Ishikawa (cell line): ENCODE measurements at regions not wholly inside any gene's neighbourhood (a gene's known extent, or its start where the extent isn't known, plus 50 kb on each side); places are given as distances from the start of the nearest gene placed in this dataset.

Experiments
- CEBPB ChIP-seq: IDR thresholded peaks from 2 replicates; pipeline ENCODE4 v1.6.1; 2012
- CREB1 ChIP-seq: IDR thresholded peaks from 2 replicates; pipeline ENCODE4 v1.6.1; 2012; ENCODE audit warnings: low read depth
- EGR1 ChIP-seq: IDR thresholded peaks from 2 replicates; pipeline ENCODE4 v1.6.1; 2012
- EP300 ChIP-seq: IDR thresholded peaks from 2 replicates; pipeline ENCODE4 v1.6.1; 2012; ENCODE audit warnings: borderline replicate concordance
- FOXM1 ChIP-seq: IDR thresholded peaks from 2 replicates; pipeline ENCODE4 v1.6.1; 2012; ENCODE audit warnings: low read depth, borderline replicate concordance
- NFIC ChIP-seq: IDR thresholded peaks from 2 replicates; pipeline ENCODE4 v1.6.1; 2012
- RAD21 ChIP-seq: IDR thresholded peaks from 2 replicates; pipeline ENCODE4 v1.6.1; 2012; ENCODE audit warnings: low read depth
- TAF1 ChIP-seq: IDR thresholded peaks from 2 replicates; pipeline ENCODE4 v1.6.1; 2012; ENCODE audit warnings: low read depth, mild to moderate bottlenecking
- TCF12 ChIP-seq: IDR thresholded peaks from 2 replicates; pipeline ENCODE4 v1.6.1; 2012; ENCODE audit warnings: low read depth
- TEAD4 ChIP-seq: IDR thresholded peaks from 2 replicates; pipeline ENCODE4 v1.6.1; 2012
- YY1 ChIP-seq: IDR thresholded peaks from 2 replicates; pipeline ENCODE4 v1.6.1; 2012; ENCODE audit warnings: low read depth
- ZBTB7A ChIP-seq: IDR thresholded peaks from 2 replicates; pipeline ENCODE4 v1.6.1; 2012; ENCODE audit warnings: low read depth
- TF ChIP-seq, protein P1 (sequence below): IDR thresholded peaks from 2 replicates; pipeline ENCODE4 v1.6.1; 2012
- TF ChIP-seq, protein P2 (sequence below): IDR thresholded peaks from 2 replicates; pipeline ENCODE4 v1.6.1; 2012; ENCODE audit warnings: low read depth, mild to moderate bottlenecking
- TF ChIP-seq, protein P3 (sequence below): IDR thresholded peaks from 2 replicates; pipeline ENCODE4 v1.6.1; 2012

DNA sequence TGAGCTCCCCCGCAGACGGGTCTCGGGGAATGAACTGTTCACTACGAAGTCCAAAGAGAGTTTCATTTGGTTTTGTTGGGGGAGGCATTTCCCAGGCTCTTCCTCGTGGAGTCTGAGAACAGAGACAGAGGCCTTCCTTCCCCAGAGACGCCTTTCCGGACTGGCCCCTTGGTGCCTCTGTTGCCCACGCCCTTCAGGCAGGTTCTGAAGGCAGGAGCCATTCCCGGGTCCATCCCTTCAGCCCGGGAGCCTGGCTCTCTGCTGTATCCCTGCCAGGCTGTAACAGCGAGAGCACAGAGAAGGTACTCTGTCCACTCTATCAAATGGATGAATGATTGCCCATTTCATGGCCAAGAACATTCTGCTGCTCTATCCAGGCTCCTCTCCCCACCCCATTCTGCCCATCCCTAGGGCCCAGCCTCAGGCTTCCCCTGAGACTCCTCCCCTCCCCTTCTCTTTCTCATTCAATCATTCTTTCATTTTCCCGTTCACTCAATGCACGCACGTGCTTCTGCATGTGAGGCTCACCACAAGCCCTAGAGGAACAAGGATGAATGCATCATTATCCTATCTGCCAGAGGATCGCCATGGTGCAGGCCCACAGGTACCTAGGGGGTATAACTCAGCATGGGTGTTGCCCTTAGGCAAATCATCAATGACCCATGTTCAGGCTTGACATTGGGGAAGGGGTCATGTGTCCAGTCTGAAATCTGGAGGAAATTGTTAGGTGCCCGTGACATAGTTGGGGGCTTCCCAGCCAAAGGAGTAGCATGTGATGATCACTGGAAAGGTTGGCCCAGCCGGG lies 298.6 kb downstream of the ZNF536 start:
- TF ChIP-seq, protein P1, sequence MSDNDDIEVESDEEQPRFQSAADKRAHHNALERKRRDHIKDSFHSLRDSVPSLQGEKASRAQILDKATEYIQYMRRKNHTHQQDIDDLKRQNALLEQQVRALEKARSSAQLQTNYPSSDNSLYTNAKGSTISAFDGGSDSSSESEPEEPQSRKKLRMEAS = no peak
- TF ChIP-seq CREB1 (no peak), TAF1 (no peak), CEBPB (no peak), TCF12 (no peak), EP300 (no peak), EGR1 (no peak), ZBTB7A (no peak), FOXM1 (no peak), NFIC (no peak), TEAD4 (no peak), YY1 (no peak), RAD21 (no peak)
- TF ChIP-seq, protein P2, sequence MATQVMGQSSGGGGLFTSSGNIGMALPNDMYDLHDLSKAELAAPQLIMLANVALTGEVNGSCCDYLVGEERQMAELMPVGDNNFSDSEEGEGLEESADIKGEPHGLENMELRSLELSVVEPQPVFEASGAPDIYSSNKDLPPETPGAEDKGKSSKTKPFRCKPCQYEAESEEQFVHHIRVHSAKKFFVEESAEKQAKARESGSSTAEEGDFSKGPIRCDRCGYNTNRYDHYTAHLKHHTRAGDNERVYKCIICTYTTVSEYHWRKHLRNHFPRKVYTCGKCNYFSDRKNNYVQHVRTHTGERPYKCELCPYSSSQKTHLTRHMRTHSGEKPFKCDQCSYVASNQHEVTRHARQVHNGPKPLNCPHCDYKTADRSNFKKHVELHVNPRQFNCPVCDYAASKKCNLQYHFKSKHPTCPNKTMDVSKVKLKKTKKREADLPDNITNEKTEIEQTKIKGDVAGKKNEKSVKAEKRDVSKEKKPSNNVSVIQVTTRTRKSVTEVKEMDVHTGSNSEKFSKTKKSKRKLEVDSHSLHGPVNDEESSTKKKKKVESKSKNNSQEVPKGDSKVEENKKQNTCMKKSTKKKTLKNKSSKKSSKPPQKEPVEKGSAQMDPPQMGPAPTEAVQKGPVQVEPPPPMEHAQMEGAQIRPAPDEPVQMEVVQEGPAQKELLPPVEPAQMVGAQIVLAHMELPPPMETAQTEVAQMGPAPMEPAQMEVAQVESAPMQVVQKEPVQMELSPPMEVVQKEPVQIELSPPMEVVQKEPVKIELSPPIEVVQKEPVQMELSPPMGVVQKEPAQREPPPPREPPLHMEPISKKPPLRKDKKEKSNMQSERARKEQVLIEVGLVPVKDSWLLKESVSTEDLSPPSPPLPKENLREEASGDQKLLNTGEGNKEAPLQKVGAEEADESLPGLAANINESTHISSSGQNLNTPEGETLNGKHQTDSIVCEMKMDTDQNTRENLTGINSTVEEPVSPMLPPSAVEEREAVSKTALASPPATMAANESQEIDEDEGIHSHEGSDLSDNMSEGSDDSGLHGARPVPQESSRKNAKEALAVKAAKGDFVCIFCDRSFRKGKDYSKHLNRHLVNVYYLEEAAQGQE = no peak
- TF ChIP-seq, protein P3, sequence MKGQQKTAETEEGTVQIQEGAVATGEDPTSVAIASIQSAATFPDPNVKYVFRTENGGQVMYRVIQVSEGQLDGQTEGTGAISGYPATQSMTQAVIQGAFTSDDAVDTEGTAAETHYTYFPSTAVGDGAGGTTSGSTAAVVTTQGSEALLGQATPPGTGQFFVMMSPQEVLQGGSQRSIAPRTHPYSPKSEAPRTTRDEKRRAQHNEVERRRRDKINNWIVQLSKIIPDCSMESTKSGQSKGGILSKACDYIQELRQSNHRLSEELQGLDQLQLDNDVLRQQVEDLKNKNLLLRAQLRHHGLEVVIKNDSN = no peak

DNA sequence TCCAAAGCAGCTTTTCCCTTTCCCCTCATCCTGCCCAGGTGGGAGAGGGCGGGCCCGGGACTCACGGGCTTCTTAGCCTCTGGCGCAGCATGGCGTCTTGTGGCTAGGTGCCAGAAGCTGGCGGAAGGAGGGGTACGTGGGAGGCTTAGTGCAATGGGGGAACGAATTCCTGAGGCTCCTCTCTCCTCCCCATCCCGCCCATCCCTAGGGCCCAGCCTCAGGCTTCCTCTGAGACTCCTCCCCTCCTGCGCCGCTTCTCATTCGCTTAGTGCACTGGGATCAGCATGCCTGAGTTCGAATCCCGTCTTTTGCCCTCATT lies 297.8 kb downstream of the ZNF536 start:
- TF ChIP-seq FOXM1 = no peak
- no peak for TF ChIP-seq RAD21
- TF ChIP-seq, protein P2 = no peak
- no peak for TF ChIP-seq NFIC
- TF ChIP-seq TAF1 = no peak
- no peak for TF ChIP-seq YY1
- TF ChIP-seq, protein P1 = no peak
- no peak for TF ChIP-seq EGR1
- TF ChIP-seq, protein P3 = no peak
- no peak for TF ChIP-seq TEAD4
- TF ChIP-seq CEBPB = no peak
- TF ChIP-seq EP300 = no peak

DNA sequence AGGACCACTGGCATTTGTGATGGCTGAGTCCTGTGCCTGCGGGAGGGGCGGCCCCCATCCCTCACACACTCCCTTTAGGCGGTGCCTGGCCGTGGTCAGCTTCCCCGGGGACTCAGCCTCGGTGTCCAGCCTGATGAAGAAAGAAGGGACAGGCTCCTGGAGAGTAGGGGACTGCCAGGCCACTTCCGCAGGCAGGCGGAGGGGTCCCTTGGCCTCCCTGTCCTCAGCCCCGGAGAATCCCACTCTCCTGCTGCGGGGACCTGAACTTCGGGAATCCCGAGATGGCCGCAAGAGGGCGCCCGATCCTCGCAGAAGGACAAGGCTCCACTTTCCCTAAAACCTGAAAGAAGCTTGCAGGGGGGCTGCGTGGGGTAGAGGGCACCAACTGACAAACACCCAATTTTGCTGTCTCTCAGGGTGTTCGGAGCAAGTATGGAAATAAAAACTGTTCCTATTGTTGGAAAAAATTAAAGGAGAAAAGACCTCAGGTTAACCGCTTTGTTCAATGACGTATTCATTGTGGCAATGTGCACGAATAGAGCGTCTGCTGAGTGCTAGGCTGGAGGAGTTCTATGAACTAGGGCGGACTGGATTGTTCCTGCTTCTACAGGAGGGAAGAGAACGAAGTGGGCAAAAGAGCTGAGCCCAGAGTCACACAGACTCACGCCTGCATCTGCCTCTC lies 297.3 kb downstream of the ZNF536 start:
- TF ChIP-seq RAD21 (peak; percentile 54), TCF12 (no peak), TEAD4 (no peak)

DNA sequence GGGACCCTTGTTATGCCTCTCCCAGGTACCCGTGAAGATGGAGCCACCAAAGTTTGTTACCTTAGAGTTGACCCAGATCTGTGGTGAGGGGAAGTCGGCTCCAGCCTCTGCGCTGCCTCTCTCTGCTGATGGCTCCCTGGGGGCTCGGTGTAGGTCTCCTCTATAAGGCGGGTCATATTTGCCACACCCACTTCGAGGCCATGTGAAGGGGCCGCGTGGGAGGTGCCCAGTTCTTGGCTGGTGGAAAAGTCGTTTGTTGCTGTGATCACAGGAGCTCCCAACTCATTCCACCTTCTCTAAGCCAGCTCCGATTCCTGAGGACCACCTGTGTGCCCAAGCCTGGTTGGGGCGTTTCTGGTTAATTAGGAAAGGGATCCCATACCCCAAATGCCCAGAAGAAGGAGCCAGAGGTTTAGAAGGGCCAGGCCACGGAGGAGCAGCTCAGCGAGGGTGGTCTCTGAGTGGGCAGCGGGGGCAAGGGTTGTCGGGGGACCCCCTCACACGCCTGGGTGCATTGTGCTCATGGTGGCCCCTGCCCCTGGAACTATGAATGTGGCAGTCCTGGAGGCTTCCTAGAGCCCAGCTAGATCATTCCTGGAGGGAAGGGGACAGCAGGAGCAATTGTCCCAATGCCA lies 296.5 kb downstream of the ZNF536 start:
- TF ChIP-seq, protein P3 = no peak
- TF ChIP-seq FOXM1 (no peak), NFIC (no peak), YY1 (no peak), EGR1 (no peak), RAD21 (no peak), EP300 (no peak), TEAD4 (no peak), CEBPB (no peak), ZBTB7A (no peak), CREB1 (no peak)
- TF ChIP-seq, protein P2 = no peak
- TF ChIP-seq, protein P1 = no peak
